C4-2B (cell line): ENCODE measurements at regions not wholly inside any gene's neighbourhood (a gene's known extent, or its start where the extent isn't known, plus 50 kb on each side); places are given as distances from the start of the nearest gene placed in this dataset.

Experiments
- ZFX ChIP-seq: fragments of 450-650 bp; IDR thresholded peaks from 2 replicates; pipeline ENCODE4 v1.6.1; 2017
- TF ChIP-seq, protein P1 (sequence below): fragments of 450-650 bp; conservative IDR thresholded peaks from 2 replicates; pipeline ENCODE4 v1.5.1; 2017; ENCODE audit warnings: mild to moderate bottlenecking

DNA sequence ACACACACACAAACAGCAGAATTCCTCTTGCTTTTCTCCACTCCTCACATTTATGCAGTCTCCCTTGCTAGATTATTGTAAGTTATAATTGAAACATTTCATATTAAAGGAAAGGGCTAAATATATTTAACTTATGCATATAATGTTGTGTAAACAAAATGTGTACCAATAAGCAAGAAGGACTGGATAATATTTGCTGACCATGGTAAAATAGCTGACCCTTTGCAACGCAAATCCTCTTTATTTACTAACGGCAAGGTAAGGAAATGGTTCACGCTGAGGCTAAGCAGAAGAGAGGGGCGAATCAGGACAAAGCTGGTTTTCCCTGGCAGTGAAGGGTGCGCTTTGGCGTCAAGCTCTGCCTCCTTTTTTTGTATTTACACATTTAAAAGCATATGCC lies 154.2 kb upstream of the IRX4 start:
- TF ChIP-seq, protein P1, sequence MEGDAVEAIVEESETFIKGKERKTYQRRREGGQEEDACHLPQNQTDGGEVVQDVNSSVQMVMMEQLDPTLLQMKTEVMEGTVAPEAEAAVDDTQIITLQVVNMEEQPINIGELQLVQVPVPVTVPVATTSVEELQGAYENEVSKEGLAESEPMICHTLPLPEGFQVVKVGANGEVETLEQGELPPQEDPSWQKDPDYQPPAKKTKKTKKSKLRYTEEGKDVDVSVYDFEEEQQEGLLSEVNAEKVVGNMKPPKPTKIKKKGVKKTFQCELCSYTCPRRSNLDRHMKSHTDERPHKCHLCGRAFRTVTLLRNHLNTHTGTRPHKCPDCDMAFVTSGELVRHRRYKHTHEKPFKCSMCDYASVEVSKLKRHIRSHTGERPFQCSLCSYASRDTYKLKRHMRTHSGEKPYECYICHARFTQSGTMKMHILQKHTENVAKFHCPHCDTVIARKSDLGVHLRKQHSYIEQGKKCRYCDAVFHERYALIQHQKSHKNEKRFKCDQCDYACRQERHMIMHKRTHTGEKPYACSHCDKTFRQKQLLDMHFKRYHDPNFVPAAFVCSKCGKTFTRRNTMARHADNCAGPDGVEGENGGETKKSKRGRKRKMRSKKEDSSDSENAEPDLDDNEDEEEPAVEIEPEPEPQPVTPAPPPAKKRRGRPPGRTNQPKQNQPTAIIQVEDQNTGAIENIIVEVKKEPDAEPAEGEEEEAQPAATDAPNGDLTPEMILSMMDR: no peak
- TF ChIP-seq ZFX: no peak
